ENCODE measurements at regions not wholly inside any gene's neighbourhood (a gene's known extent, or its start where the extent isn't known, plus 50 kb on each side); places are given as distances from the start of the nearest gene placed in this dataset.

GRCh38 chr2:64704161-64704560 is 50.4 kb upstream of the SERTAD2 start:
- H3K36me3 ChIP-seq = no peaks in the 10 kb centered on the region
- TF ChIP-seq CTCF (IDR thresholded peaks at IDR 0.05) = no peak
- DNase-seq = no peak
- no peak overlapping the region for H3K4me3 ChIP-seq
- no peak overlapping the region for H3K27ac ChIP-seq
- H3K27me3 ChIP-seq = no peaks in the 10 kb centered on the region
- intact Hi-C loops (cut with DNase I; ENCODE audit: low total_unique reads) = no loop called here
- no peaks in the 10 kb centered on the region for H3K4me1 ChIP-seq
- no peaks in the 10 kb centered on the region for H3K9me3 ChIP-seq

- Histone ChIP-seq H3K27ac (no peak overlapping the region), H3K4me1 (no peaks in the 10 kb centered on the region), H3K36me3 (no peaks in the 10 kb centered on the region), H3K27me3 (no peaks in the 10 kb centered on the region), H3K4me3 (no peak overlapping the region), H3K9me3 (no peaks in the 10 kb centered on the region)
- intact Hi-C loops (cut with DNase I; ENCODE audit: low total_unique reads) = no loop called here
- no peak for TF ChIP-seq CTCF (IDR thresholded peaks at IDR 0.05)
- no peak for TF ChIP-seq POLR2A (IDR thresholded peaks at IDR 0.05)
- DNase-seq = no peak
These were observed 51.3 kb upstream of the SERTAD2 start for GRCh38 chr2:64704996-64705395.

- no peaks in the 10 kb centered on the region for H3K4me1 ChIP-seq
- no peaks in the 10 kb centered on the region for H3K9me3 ChIP-seq
- intact Hi-C loops (cut with DNase I; ENCODE audit: low total_unique reads) = no loop called here
- no peak for DNase-seq
- H3K4me3 ChIP-seq = no peak overlapping the region
- no peak overlapping the region for H3K27ac ChIP-seq
- no peaks in the 10 kb centered on the region for H3K27me3 ChIP-seq
- H3K36me3 ChIP-seq = no peaks in the 10 kb centered on the region
- TF ChIP-seq POLR2A (IDR thresholded peaks at IDR 0.05) = no peak
- no peak for TF ChIP-seq CTCF (IDR thresholded peaks at IDR 0.05)
These were observed 53.6 kb upstream of the SERTAD2 start for GRCh38 chr2:64707276-64707675.

DNA sequence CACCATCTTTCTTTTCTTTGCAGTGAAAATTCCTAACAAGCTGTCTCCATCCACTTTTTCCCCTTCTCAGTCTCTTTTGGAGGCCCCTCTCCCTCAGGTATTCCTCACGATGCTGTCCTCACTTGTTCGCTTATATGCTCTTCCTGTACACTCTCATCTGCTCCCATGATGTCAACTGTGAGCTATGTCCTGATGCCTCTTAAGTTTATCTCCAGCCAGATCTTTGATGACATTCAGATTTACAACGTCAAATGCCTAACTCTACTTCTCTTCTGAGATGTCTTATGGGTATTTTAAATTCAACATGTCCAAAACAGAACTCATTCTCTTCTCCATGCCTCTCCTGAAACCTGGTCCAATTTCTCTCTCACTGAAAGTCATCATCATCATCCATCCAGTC is 55.1 kb upstream of the SERTAD2 start:
- no peaks in the 10 kb centered on the region for H3K27me3 ChIP-seq
- intact Hi-C loops (cut with DNase I; ENCODE audit: low total_unique reads) = no loop called here
- H3K36me3 ChIP-seq = no peaks in the 10 kb centered on the region
- DNase-seq = no peak
- no peak overlapping the region for H3K27ac ChIP-seq
- no peaks in the 10 kb centered on the region for H3K9me3 ChIP-seq
- H3K4me1 ChIP-seq = no peaks in the 10 kb centered on the region
- no peak overlapping the region for H3K4me3 ChIP-seq
- TF ChIP-seq POLR2A (IDR thresholded peaks at IDR 0.05) (no peak), CTCF (IDR thresholded peaks at IDR 0.05) (no peak)

GRCh38 chr2:64711252-64711800 is 57.6 kb upstream of the SERTAD2 start:
- H3K4me3 ChIP-seq = no peak overlapping the region
- H3K27ac ChIP-seq = no peak overlapping the region
- no peaks in the 10 kb centered on the region for H3K9me3 ChIP-seq
- DNase-seq = no peak
- no peak for TF ChIP-seq CTCF (IDR thresholded peaks at IDR 0.05)
- no peak for TF ChIP-seq POLR2A (IDR thresholded peaks at IDR 0.05)
- no peaks in the 10 kb centered on the region for H3K4me1 ChIP-seq
- no peaks in the 10 kb centered on the region for H3K36me3 ChIP-seq
- no peaks in the 10 kb centered on the region for H3K27me3 ChIP-seq
- intact Hi-C loops (cut with DNase I; ENCODE audit: low total_unique reads) = no loop called here
